CD14-positive monocyte (primary cell): ENCODE measurements at regions not wholly inside any gene's neighbourhood (a gene's known extent, or its start where the extent isn't known, plus 50 kb on each side); places are given as distances from the start of the nearest gene placed in this dataset.

Experiments used
- DNase-seq, 3 donors: peaks; one replicate each; pipeline ENCODE4 v3.0.0-alpha.2; 2011 to 2022
- H2AFZ ChIP-seq: 2 replicates; pipeline ENCODE4 v1.6.0; 2012; ENCODE audit warnings: mild to moderate bottlenecking, low read depth, low read length, inconsistent platforms; ENCODE audit not compliant: insufficient read depth, poor library complexity, severe bottlenecking
- H3K27ac ChIP-seq, 2 donors: 1 replicate in 1 of 2; 2 replicates in 1 of 2; pipeline ENCODE4 v1.5.1; 2012 to 2013; ENCODE audit warnings: low read length in 2 of 2, control low read depth in 1 of 2, inconsistent platforms in 1 of 2, low read depth in 1 of 2, mild to moderate bottlenecking in 1 of 2
- H3K27me3 ChIP-seq, 2 donors: one replicate each; pipeline versions ENCODE4 v1.6.0 to v1.6.1; 2011 to 2013; ENCODE audit warnings: low read length in 2 of 2; ENCODE audit not compliant: control insufficient read depth in 2 of 2, insufficient read depth in 2 of 2
- H3K36me3 ChIP-seq, 2 donors: replicated peaks in 1 of 2; 1 replicate in 1 of 2; 2 replicates in 1 of 2; pipeline versions ENCODE4 v1.5.1 to v1.6.1; 2012 to 2013; ENCODE audit warnings: low read length in 2 of 2, control low read depth in 1 of 2, inconsistent platforms in 1 of 2, mild to moderate bottlenecking in 1 of 2; ENCODE audit not compliant: insufficient read depth in 2 of 2, control insufficient read depth in 1 of 2
- H3K4me1 ChIP-seq, 2 donors: 1 replicate in 1 of 2; 2 replicates in 1 of 2; pipeline versions ENCODE4 v1.5.1 to v1.6.1; 2012 to 2013; ENCODE audit warnings: low read length in 2 of 2, control low read depth in 1 of 2, inconsistent platforms in 1 of 2, mild to moderate bottlenecking in 1 of 2, moderate library complexity in 1 of 2; ENCODE audit not compliant: insufficient read depth in 2 of 2, control insufficient read depth in 1 of 2
- H3K4me2 ChIP-seq: replicated peaks from 2 replicates; pipeline ENCODE3; 2012; ENCODE audit warnings: low read length, moderate library complexity, mild to moderate bottlenecking; ENCODE audit not compliant: poor library complexity, severe bottlenecking; ENCODE audit errors: extremely low read depth
- H3K4me3 ChIP-seq, 3 experiments: fragments of 200-600 bp in 1 of 3; sonication (generic) in 1 of 3; replicated peaks in 1 of 3; 1 replicate in 2 of 3; 2 replicates in 1 of 3; pipeline ENCODE4 v1.5.1; 2011 to 2013; ENCODE audit warnings: low read length in 3 of 3, mild to moderate bottlenecking in 3 of 3, control low read depth in 2 of 3, low read depth in 2 of 3, inconsistent platforms in 1 of 3, moderate library complexity in 1 of 3
- H3K79me2 ChIP-seq: 2 replicates; pipeline ENCODE4 v1.6.0; 2012; ENCODE audit warnings: mild to moderate bottlenecking, control low read depth, inconsistent platforms, low read length, moderate library complexity; ENCODE audit not compliant: insufficient read depth
- H3K9ac ChIP-seq: 2 replicates; pipeline ENCODE4 v1.6.0; 2017; ENCODE audit warnings: low read length, mild to moderate bottlenecking; ENCODE audit not compliant: insufficient read depth, poor library complexity, severe bottlenecking
- H3K9me3 ChIP-seq, 2 donors: replicated peaks in 1 of 2; 1 replicate in 1 of 2; 2 replicates in 1 of 2; pipeline versions ENCODE4 v1.5.1 to v1.6.1; 2012 to 2013; ENCODE audit warnings: low read length in 2 of 2, control low read depth in 1 of 2; ENCODE audit not compliant: control insufficient read depth in 1 of 2, insufficient read depth in 1 of 2
- H4K20me1 ChIP-seq: 2 replicates; pipeline ENCODE4 v1.6.0; 2012; ENCODE audit warnings: mild to moderate bottlenecking, low read length, control low read depth, moderate library complexity; ENCODE audit not compliant: insufficient read depth
- H3K27ac Mint-ChIP-seq, 7 donors: one replicate each; pipeline ENCODE4 v1.8.0; 2020; ENCODE audit warnings: mild to moderate bottlenecking in 7 of 7, mixed read lengths in 7 of 7, moderate library complexity in 6 of 7, inconsistent platforms in 2 of 7
- H3K27me3 Mint-ChIP-seq, 3 donors: one replicate each; pipeline ENCODE4 v1.8.0; 2021 to 2022; ENCODE audit warnings: low read depth in 3 of 3, mild to moderate bottlenecking in 3 of 3, mixed read lengths in 3 of 3, moderate library complexity in 3 of 3, inconsistent platforms in 1 of 3
- H3K36me3 Mint-ChIP-seq, 2 donors: one replicate each; pipeline ENCODE4 v1.8.0; 2020; ENCODE audit warnings: mixed read lengths in 2 of 2, inconsistent platforms in 1 of 2, mild to moderate bottlenecking in 1 of 2
- H3K4me1 Mint-ChIP-seq: one replicate; pipeline ENCODE4 v1.8.0; 2020; ENCODE audit warnings: mild to moderate bottlenecking, mixed read lengths
- H3K4me3 Mint-ChIP-seq, 2 donors: one replicate each; pipeline ENCODE4 v1.8.0; 2020; ENCODE audit warnings: mild to moderate bottlenecking in 2 of 2, mixed read lengths in 2 of 2, moderate library complexity in 1 of 2
- H3K9me3 Mint-ChIP-seq, 7 donors: one replicate each; pipeline ENCODE4 v1.8.0; 2020 to 2022; ENCODE audit warnings: mixed read lengths in 7 of 7, mild to moderate bottlenecking in 6 of 7, moderate library complexity in 6 of 7, inconsistent platforms in 2 of 7
- CTCF ChIP-seq: fragments of 200-600 bp; IDR thresholded peaks from one replicate; pipeline ENCODE4 v1.8.0; 2022; ENCODE audit warnings: antibody characterized with exemption, mild to moderate bottlenecking
- WGBS: methylation state at CpG from one replicate; pipeline ENCODE4 v1.1.5; 2013; ENCODE audit warnings: missing lambda C conversion rate; ENCODE audit not compliant: insufficient coverage; 5-methylcytosine and 5-hydroxymethylcytosine counted together
- intact Hi-C, 2 donors: fragments of 100-400 bp; cut with micrococcal nuclease; formaldehyde crosslinking; loops; one replicate each; pipeline versions ENCODE4 v1.15.0 to v1.15.1; 2023

GRCh38 chr10:88170628-88171027 lies 307.2 kb downstream of the PTEN start:
- Histone ChIP-seq H3K79me2 (no peaks in the 10 kb centered on the region), H3K4me3 (no peak overlapping the region), H3K27me3 (no peaks in the 10 kb centered on the region), H4K20me1 (no peaks in the 10 kb centered on the region), H3K4me1 (no peaks in the 10 kb centered on the region), H3K9me3 (peaks cover 0 to 5% of the 10 kb centered on the region in 2 donors), H3K9ac (no peak overlapping the region), H3K27ac (no peak overlapping the region), H3K4me2 (no peak overlapping the region), H2AFZ (no peak overlapping the region), H3K36me3 (no peaks in the 10 kb centered on the region)
- Mint-ChIP-seq H3K9me3 (peaks cover 12 to 28% (median 18%) of the 10 kb centered on the region in 7 donors), H3K27ac (no peak overlapping the region), H3K27me3 (peaks cover 0 to 2% (median 2%) of the 10 kb centered on the region in 3 donors), H3K36me3 (no peaks in the 10 kb centered on the region), H3K4me3 (no peak overlapping the region), H3K4me1 (peaks cover 1% of the 10 kb centered on the region)
- no peak for DNase-seq
- intact Hi-C loops, result no loop called here
- no CpG with 5 or more reads among the region's 1 CpG for WGBS
- TF ChIP-seq CTCF, result no peak

GRCh38 chr10:88172159-88172558 lies 308.7 kb downstream of the PTEN start:
- H3K4me1 Mint-ChIP-seq, result no peaks in the 10 kb centered on the region
- no peak overlapping the region for H3K27ac Mint-ChIP-seq
- intact Hi-C loops, result no loop called here

More at GRCh38 chr10:88172159-88172558, 308.7 kb downstream of the PTEN start:
- H3K27me3 ChIP-seq, result no peaks in the 10 kb centered on the region
- H3K27me3 Mint-ChIP-seq, result peaks cover 0 to 2% (median 2%) of the 10 kb centered on the region in 3 donors
- H2AFZ ChIP-seq, result no peak overlapping the region
- WGBS, result no CpG with 5 or more reads among the region's 1 CpG
- no peaks in the 10 kb centered on the region for H4K20me1 ChIP-seq
- H3K4me2 ChIP-seq, result no peak overlapping the region
- no peak overlapping the region for H3K4me3 Mint-ChIP-seq
- peaks cover 13 to 31% (median 19%) of the 10 kb centered on the region in 7 donors for H3K9me3 Mint-ChIP-seq
- no peak overlapping the region for H3K27ac ChIP-seq
- H3K36me3 Mint-ChIP-seq, result no peaks in the 10 kb centered on the region
- TF ChIP-seq CTCF, result no peak
- H3K9me3 ChIP-seq, result peaks cover 0 to 5% of the 10 kb centered on the region in 2 donors
- H3K4me1 ChIP-seq, result no peaks in the 10 kb centered on the region
- DNase-seq, result no peak
- H3K79me2 ChIP-seq, result no peaks in the 10 kb centered on the region
- H3K36me3 ChIP-seq, result no peaks in the 10 kb centered on the region
- no peak overlapping the region for H3K9ac ChIP-seq
- no peak overlapping the region for H3K4me3 ChIP-seq
